Ovary (tissue), 3 donors: ENCODE measurements at regions not wholly inside any gene's neighbourhood (a gene's known extent, or its start where the extent isn't known, plus 50 kb on each side); places are given as distances from the start of the nearest gene placed in this dataset.

Experiments used
- CTCF ChIP-seq, 3 donors: fragments of 450-650 bp in 2 of 3; fragments of 200-600 bp in 1 of 3; IDR thresholded peaks; one replicate each; pipeline versions ENCODE4 v1.5.1 to v1.8.0; 2016 to 2022; ENCODE audit warnings: antibody characterized with exemption in 3 of 3, mild to moderate bottlenecking in 1 of 3
- EP300 ChIP-seq: sonication (generic); formaldehyde crosslinking; IDR thresholded peaks from one replicate; pipeline ENCODE4 v1.6.1; 2017; ENCODE audit warnings: antibody characterized with exemption
- POLR2A ChIP-seq: fragments of 450-650 bp; IDR thresholded peaks from one replicate; pipeline ENCODE4 v1.6.1; 2017; ENCODE audit warnings: antibody characterized with exemption, mild to moderate bottlenecking, moderate library complexity
- donor health status: DM: no; HTN: no; CAD: no.

DNA sequence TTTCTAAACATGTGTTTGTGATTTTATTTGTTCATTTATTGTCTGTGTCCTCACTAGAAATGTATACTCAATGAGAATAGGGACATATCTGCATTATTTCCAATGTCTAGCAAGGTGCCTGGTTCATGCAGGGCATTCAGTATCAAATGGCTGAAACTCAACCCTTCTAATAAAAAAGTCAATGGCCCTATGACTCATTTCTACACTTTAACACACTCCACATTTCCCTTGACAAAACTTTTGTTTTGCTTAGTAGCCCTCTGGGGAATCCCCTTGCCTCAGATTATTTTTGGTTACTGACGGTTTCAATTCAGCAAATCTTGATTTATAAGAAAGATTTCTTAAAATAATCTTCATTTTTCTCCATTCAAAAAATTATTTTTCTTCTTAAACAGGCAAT, 206.0 kb upstream of the DMRTA1 start:
- TF ChIP-seq CTCF (IDR thresholded peaks at IDR 0.05) (no peak), POLR2A (no peak), EP300 (no peak)
